HG02981 (cell line): ENCODE measurements at regions not wholly inside any gene's neighbourhood (a gene's known extent, or its start where the extent isn't known, plus 50 kb on each side); places are given as distances from the start of the nearest gene placed in this dataset.

Experiments
- ATAC-seq: cut with Tn5 transposase; IDR thresholded peaks from one replicate; pipeline ENCODE4 v1.9.1; 2021; ENCODE audit warnings: mild to moderate bottlenecking, moderate library complexity; ENCODE audit not compliant: unreplicated experiment

GRCh38 chr11:92276773-92277172, 52.2 kb downstream of the FAT3 start:
- no peak for ATAC-seq

GRCh38 chr11:92277871-92278270, 53.3 kb downstream of the FAT3 start:
- ATAC-seq, result no peak

GRCh38 chr11:92278791-92279433, 54.3 kb downstream of the FAT3 start:
- ATAC-seq, result no peak

GRCh38 chr11:92284107-92284506, 59.5 kb downstream of the FAT3 start:
- no peak for ATAC-seq

- ATAC-seq, result no peak
Measured at GRCh38 chr11:92284558-92284957, 59.9 kb downstream of the FAT3 start.

GRCh38 chr11:92285776-92286175, 61.2 kb downstream of the FAT3 start:
- ATAC-seq, result no peak

GRCh38 chr11:92286709-92287108, 62.1 kb downstream of the FAT3 start:
- ATAC-seq, result no peak

GRCh38 chr11:92295175-92296137, 70.8 kb downstream of the FAT3 start:
- ATAC-seq, result no peak

- ATAC-seq, result no peak
Measured at GRCh38 chr11:92296138-92296515, 71.5 kb downstream of the FAT3 start.

GRCh38 chr11:92297567-92298553, 73.2 kb downstream of the FAT3 start:
- no peak for ATAC-seq

GRCh38 chr11:92300876-92301275, 76.3 kb downstream of the FAT3 start:
- no peak for ATAC-seq

- no peak for ATAC-seq
Measured at GRCh38 chr11:92302770-92303169, 78.2 kb downstream of the FAT3 start.

GRCh38 chr11:92304271-92304670, 79.7 kb downstream of the FAT3 start:
- no peak for ATAC-seq

- ATAC-seq, result no peak
Measured at GRCh38 chr11:92306966-92307510, 82.4 kb downstream of the FAT3 start.

- ATAC-seq, result no peak
Measured at GRCh38 chr11:92308366-92308765, 83.7 kb downstream of the FAT3 start.

GRCh38 chr11:92311616-92312449, 87.2 kb downstream of the FAT3 start:
- no peak for ATAC-seq

- no peak for ATAC-seq
Measured at GRCh38 chr11:92313784-92314183, 89.2 kb downstream of the FAT3 start.

- no peak for ATAC-seq
Measured at GRCh38 chr11:92314499-92314898, 89.9 kb downstream of the FAT3 start.

GRCh38 chr11:92316106-92316809, 91.6 kb downstream of the FAT3 start:
- ATAC-seq, result no peak
